PFSK-1 (cell line): ENCODE measurements at regions not wholly inside any gene's neighbourhood (a gene's known extent, or its start where the extent isn't known, plus 50 kb on each side); places are given as distances from the start of the nearest gene placed in this dataset.

Experiments
- FOXP2 ChIP-seq: optimal IDR thresholded peaks from 2 replicates; pipeline ENCODE3; 2011; ENCODE audit warnings: borderline replicate concordance, control low read depth, inconsistent platforms; ENCODE audit not compliant: insufficient read depth; ENCODE audit errors: extremely low read length, extremely low read depth
- POLR2AphosphoS5 ChIP-seq: IDR thresholded peaks from 2 replicates; pipeline ENCODE4 v1.6.1; 2012; ENCODE audit warnings: low read depth, mild to moderate bottlenecking, control low read depth, low read length, moderate library complexity
- SIN3A ChIP-seq: IDR thresholded peaks from 2 replicates; pipeline ENCODE4 v1.6.1; 2012; ENCODE audit warnings: mild to moderate bottlenecking, low read length, moderate library complexity, borderline replicate concordance; ENCODE audit not compliant: insufficient read depth
- TAF1 ChIP-seq: IDR thresholded peaks from 2 replicates; pipeline ENCODE4 v1.6.1; 2012; ENCODE audit warnings: low read length, control low read depth, borderline replicate concordance; ENCODE audit not compliant: insufficient read depth
- TF ChIP-seq, protein P1 (sequence below), 2 experiments: IDR thresholded peaks; 2 replicates each; pipeline versions ENCODE4 v1.6.1 to v1.8.0; 2011 to 2012; ENCODE audit warnings: low read depth in 2 of 2, low read length in 2 of 2, control low read depth in 1 of 2, inconsistent platforms in 1 of 2, mild to moderate bottlenecking in 1 of 2, moderate library complexity in 1 of 2; ENCODE audit not compliant: insufficient read depth in 1 of 2

DNA sequence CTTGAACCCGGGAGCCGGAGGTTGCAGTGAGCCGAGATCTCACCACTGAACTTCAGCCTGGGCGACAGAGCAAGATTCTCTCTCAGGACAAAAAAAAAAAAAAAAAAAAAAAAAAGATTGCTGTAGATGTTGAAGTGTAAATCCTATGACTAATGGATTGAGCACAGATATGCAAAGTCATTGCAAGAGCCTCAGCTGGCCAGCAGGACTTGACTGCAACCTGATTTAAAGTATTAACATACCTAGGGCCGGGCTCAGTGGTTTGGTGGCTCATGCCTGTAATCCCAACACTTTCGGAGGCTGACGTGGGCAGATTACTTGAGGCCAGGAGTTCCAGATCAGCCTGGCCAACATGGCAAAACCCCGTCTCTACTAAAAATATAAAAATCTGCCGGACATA, 69.6 kb upstream of the EPCAM start:
- TF ChIP-seq, protein P1, sequence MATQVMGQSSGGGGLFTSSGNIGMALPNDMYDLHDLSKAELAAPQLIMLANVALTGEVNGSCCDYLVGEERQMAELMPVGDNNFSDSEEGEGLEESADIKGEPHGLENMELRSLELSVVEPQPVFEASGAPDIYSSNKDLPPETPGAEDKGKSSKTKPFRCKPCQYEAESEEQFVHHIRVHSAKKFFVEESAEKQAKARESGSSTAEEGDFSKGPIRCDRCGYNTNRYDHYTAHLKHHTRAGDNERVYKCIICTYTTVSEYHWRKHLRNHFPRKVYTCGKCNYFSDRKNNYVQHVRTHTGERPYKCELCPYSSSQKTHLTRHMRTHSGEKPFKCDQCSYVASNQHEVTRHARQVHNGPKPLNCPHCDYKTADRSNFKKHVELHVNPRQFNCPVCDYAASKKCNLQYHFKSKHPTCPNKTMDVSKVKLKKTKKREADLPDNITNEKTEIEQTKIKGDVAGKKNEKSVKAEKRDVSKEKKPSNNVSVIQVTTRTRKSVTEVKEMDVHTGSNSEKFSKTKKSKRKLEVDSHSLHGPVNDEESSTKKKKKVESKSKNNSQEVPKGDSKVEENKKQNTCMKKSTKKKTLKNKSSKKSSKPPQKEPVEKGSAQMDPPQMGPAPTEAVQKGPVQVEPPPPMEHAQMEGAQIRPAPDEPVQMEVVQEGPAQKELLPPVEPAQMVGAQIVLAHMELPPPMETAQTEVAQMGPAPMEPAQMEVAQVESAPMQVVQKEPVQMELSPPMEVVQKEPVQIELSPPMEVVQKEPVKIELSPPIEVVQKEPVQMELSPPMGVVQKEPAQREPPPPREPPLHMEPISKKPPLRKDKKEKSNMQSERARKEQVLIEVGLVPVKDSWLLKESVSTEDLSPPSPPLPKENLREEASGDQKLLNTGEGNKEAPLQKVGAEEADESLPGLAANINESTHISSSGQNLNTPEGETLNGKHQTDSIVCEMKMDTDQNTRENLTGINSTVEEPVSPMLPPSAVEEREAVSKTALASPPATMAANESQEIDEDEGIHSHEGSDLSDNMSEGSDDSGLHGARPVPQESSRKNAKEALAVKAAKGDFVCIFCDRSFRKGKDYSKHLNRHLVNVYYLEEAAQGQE (IDR thresholded peaks at IDR 0.05; ENCODE audit: insufficient read depth in 1 of 2, low read depth in 2 of 2, low read length in 2 of 2) = no peak
- no peak for TF ChIP-seq TAF1
- TF ChIP-seq SIN3A = no peak
- no peak for TF ChIP-seq POLR2AphosphoS5
- no peak for TF ChIP-seq FOXP2

DNA sequence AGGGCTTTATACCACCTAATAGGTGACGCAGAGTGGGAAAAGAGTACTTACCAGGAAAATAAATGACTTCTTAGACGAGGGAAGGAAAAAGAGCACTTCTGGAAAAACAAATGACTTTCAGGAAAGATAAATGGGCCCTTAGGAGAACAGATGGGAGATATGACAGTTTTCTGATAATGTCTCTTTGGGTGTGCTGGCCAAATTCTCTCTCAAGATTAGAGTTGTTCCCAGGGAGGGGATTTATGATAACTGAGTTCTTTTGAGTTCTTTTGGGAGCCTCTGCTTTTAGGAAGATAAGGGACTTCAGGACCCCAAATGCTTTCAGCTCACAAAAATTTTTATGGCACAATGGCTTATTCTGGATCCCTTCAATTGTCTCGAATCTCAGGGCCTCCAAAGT, 70.3 kb upstream of the EPCAM start:
- no peak for TF ChIP-seq TAF1
- no peak for TF ChIP-seq POLR2AphosphoS5
- TF ChIP-seq, protein P1 (IDR thresholded peaks at IDR 0.05; ENCODE audit: insufficient read depth in 1 of 2, low read depth in 2 of 2, low read length in 2 of 2) = no peak
- no peak for TF ChIP-seq SIN3A
- TF ChIP-seq FOXP2 = no peak

DNA sequence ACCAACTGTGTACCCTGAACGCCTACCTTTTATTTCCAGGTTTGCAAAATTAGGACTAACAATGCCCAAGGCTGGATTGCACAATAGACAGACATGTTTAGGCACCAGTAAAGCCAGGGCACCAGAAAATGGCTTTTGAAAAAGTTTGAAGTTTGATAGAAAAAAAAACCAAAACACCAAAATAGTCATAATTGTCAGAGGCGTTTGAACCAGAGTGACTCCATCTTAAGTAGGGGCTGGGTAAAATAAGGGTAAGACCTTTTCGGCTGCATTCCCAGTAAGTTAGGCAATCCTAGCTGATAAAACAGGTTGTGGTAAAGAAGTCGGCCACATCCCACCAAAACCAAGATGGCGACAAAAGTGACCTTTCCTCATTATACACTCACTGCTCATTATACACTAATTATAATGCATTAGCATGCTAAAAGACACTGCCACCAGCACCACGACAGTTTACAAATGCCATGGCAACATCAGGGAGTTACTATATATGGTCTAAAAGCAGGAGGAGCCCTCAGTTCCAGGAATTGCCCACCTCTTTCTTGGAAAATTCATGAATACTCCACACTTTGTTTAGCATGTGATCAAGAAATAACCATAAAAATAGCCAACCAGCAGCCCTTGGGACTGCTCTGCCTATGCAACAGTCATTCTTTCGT, 71.2 kb upstream of the EPCAM start:
- TF ChIP-seq, protein P1 (IDR thresholded peaks at IDR 0.05; ENCODE audit: insufficient read depth in 1 of 2, low read depth in 2 of 2, low read length in 2 of 2) = no peak

DNA sequence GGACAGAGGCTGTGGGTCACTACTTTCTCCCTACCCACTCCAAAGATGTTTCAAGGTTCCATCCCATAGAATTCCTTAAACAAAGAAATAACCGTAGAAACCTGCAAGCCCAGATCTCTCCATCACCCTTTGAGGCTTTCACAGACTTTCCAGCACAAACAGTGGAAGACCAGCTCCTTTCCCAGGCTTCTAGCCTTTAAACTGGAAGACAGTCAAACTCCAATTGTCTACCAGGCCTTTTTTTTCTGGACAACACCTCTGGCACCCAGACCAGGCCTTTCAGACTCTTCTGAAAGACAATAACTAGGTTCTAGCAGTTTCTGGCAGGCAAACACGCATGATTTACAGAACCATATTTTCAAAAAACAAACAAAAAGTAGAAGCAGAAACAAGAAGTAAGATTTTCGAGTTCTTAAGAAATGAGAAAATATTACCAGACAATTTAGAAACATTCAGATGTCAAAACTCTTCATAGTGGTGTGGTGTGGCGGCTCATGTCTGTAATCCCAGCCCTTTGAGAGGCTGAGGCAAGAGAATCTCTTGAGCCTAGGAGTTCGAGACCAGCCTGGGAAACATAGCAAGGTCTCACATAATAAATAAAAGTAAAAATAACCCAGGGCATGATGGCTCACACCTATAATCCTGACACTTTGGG, 73.0 kb upstream of the EPCAM start:
- TF ChIP-seq FOXP2 (no peak), SIN3A (no peak), POLR2AphosphoS5 (no peak), TAF1 (no peak)
- TF ChIP-seq, protein P1 (IDR thresholded peaks at IDR 0.05; ENCODE audit: insufficient read depth in 1 of 2, low read depth in 2 of 2, low read length in 2 of 2) = no peak
